ENCODE measurements at regions not wholly inside any gene's neighbourhood (a gene's known extent, or its start where the extent isn't known, plus 50 kb on each side); places are given as distances from the start of the nearest gene placed in this dataset.

DNA sequence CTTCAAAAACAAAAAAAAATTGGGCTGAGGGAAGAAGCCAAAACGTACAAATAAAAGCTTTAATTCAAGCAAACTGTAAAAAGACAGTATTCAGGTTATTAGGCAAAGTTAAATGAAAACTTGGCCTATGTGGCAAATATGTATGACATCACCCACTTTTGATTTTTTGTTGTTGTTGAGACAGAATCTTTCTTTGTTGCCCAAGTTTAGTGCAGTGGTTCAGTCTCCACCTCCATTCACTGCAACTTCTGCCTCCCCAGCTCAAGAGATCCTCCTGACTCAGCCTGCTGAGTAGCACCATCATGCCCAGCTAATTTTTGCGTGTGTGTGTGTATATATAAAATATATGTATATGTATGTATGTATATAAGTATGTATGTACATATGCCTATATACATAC lies 440.4 kb upstream of the NRXN1 start:
- no peaks in the 10 kb centered on the region for H3K27me3 ChIP-seq
- 82% methylated on average over 2 of the region's 2 CpGs for WGBS
- no peaks in the 10 kb centered on the region for H3K36me3 ChIP-seq
- no peak overlapping the region for H3K27ac ChIP-seq
- H3K4me1 ChIP-seq: no peaks in the 10 kb centered on the region
- no peak for TF ChIP-seq POLR2A (IDR thresholded peaks at IDR 0.05)
- no peak for TF ChIP-seq EP300 (IDR thresholded peaks at IDR 0.05)
- no peak for TF ChIP-seq CTCF (IDR thresholded peaks at IDR 0.05)
- no peak for TF ChIP-seq POLR2AphosphoS5 (IDR thresholded peaks at IDR 0.05)
- no peak for DNase-seq (ENCODE audit: low spot score in 2 of 2)
- H3K9me3 ChIP-seq: no peaks in the 10 kb centered on the region
- H3K4me3 ChIP-seq: no peak overlapping the region

DNA sequence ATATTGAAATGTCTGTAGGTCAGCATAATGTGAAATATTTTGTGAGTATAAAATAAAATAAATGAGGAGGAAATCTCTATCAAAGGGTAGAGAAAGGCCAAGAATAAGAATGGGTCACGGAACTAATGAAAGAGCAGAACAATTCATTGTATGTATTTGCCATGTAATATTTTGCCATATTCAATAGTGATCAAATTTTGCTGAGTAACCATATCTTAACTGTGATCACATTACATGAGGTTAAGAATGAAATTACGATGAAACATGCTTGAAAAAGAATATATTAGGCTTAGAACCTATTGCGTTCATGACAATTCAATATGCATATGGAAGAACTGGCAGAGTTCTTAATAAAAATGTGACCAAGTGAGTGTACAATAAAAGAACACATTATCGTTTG lies 437.2 kb upstream of the NRXN1 start:
- H3K36me3 ChIP-seq: no peaks in the 10 kb centered on the region
- no peaks in the 10 kb centered on the region for H3K27me3 ChIP-seq
- no peaks in the 10 kb centered on the region for H3K9me3 ChIP-seq
- TF ChIP-seq EP300 (IDR thresholded peaks at IDR 0.05) (no peak), POLR2A (IDR thresholded peaks at IDR 0.05) (no peak), POLR2AphosphoS5 (IDR thresholded peaks at IDR 0.05) (no peak), CTCF (IDR thresholded peaks at IDR 0.05) (no peak)
- no peak overlapping the region for H3K4me3 ChIP-seq
- 91% methylated on average over 4 of the region's 4 CpGs for WGBS
- no peak for DNase-seq (ENCODE audit: low spot score in 2 of 2)
- no peak overlapping the region for H3K27ac ChIP-seq
- H3K4me1 ChIP-seq: no peaks in the 10 kb centered on the region

- WGBS: 37% methylated on average over 4 of the region's 4 CpGs
- Histone ChIP-seq H3K27me3 (no peaks in the 10 kb centered on the region), H3K36me3 (no peaks in the 10 kb centered on the region), H3K9me3 (no peaks in the 10 kb centered on the region), H3K27ac (no peak overlapping the region), H3K4me3 (no peak overlapping the region), H3K4me1 (no peaks in the 10 kb centered on the region)
- no peak for DNase-seq (ENCODE audit: low spot score in 2 of 2)
- TF ChIP-seq POLR2A (IDR thresholded peaks at IDR 0.05) (no peak), EP300 (IDR thresholded peaks at IDR 0.05) (no peak), CTCF (IDR thresholded peaks at IDR 0.05) (no peak), POLR2AphosphoS5 (IDR thresholded peaks at IDR 0.05) (no peak)
Measured at GRCh38 chr2:51465326-51465725, 433.4 kb upstream of the NRXN1 start.

GRCh38 chr2:51454177-51454576 lies 422.2 kb upstream of the NRXN1 start:
- H3K27ac ChIP-seq: no peak overlapping the region
- WGBS: 84% methylated on average over 4 of the region's 4 CpGs
- peaks cover 8% of the 10 kb centered on the region for H3K9me3 ChIP-seq

DNA sequence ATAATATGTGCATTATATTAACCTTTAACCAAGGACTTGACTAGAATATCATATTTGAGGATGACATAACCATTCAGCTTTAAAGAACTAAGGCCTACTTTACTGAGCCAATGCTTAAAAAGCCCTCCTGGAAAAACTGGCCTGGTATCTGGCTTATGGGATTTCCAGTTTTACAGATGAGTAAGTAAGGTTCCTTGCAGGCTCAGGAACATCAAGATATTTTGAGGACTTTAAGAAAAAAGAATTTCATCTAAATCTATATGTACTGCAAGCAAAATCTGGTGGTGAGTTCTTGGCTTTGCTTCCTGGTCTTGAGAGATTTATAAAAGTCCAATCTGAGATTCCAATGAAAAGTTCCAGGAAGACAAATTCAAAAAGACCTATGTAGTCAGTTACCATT lies 417.0 kb upstream of the NRXN1 start:
- Histone ChIP-seq H3K27ac (no peak overlapping the region), H3K9me3 (peaks cover 8% of the 10 kb centered on the region), H3K4me3 (no peak overlapping the region), H3K36me3 (no peaks in the 10 kb centered on the region), H3K27me3 (no peaks in the 10 kb centered on the region), H3K4me1 (no peaks in the 10 kb centered on the region)
- no peak for DNase-seq (ENCODE audit: low spot score in 2 of 2)
- no peak for TF ChIP-seq CTCF (IDR thresholded peaks at IDR 0.05)
- no peak for TF ChIP-seq POLR2AphosphoS5 (IDR thresholded peaks at IDR 0.05)
- no peak for TF ChIP-seq EP300 (IDR thresholded peaks at IDR 0.05)
- no peak for TF ChIP-seq POLR2A (IDR thresholded peaks at IDR 0.05)

More at GRCh38 chr2:51454177-51454576, 422.2 kb upstream of the NRXN1 start:
- H3K27me3 ChIP-seq: no peaks in the 10 kb centered on the region
- no peaks in the 10 kb centered on the region for H3K36me3 ChIP-seq
- no peak for DNase-seq (ENCODE audit: low spot score in 2 of 2)
- H3K4me1 ChIP-seq: no peaks in the 10 kb centered on the region
- TF ChIP-seq EP300 (IDR thresholded peaks at IDR 0.05) (no peak), POLR2A (IDR thresholded peaks at IDR 0.05) (no peak), CTCF (IDR thresholded peaks at IDR 0.05) (no peak), POLR2AphosphoS5 (IDR thresholded peaks at IDR 0.05) (no peak)
- H3K4me3 ChIP-seq: no peak overlapping the region

Data from suprapubic skin (tissue), 4 donors.